ENCODE measurements at regions not wholly inside any gene's neighbourhood (a gene's known extent, or its start where the extent isn't known, plus 50 kb on each side); places are given as distances from the start of the nearest gene placed in this dataset.

DNA sequence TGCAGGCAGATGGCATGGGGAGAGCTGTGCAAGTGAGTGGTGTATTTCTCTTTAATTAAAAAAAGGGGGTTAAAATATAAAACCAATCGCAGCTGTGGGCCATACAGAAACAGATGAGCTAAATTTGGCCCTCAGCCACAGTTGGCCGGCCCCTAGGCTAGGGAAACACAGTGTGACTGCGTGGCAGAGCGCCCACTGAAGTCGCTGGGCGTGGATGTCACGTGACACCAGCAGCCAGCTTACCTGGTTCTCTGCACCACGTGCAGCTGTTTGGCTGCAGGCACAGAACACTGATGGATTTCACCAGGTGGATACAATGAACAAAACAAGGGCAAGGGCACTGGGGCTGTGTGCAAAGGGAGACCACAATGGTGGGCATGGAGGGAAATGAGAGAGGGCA is 119.3 kb upstream of the ZNF746 start:
- no peak overlapping the region for H3K4me2 ChIP-seq (ENCODE audit: low read depth, low read length)
- intact Hi-C loops (cut with micrococcal nuclease; ENCODE audit: unreplicated experiment): loop anchor here (10.0 kb wide), 1 partner anchor 1408 kb away; the partner anchor contains the start of genes ABCB8 and ATG9B
- BruUV-seq (replicated peaks): no TSS peak
- POLR2A ChIA-PET: interaction anchor here (0.6 kb wide), 1 partner anchor 434 kb away, joined by 3 read pairs; no protein-coding TSS in a partner anchor
- peaks cover 3% of the 10 kb centered on the region for H3K79me2 ChIP-seq (ENCODE audit: insufficient read depth, low read length)
- H3K4me3 ChIP-seq (replicated peaks in 1 of 3; ENCODE audit: insufficient read depth in 1 of 3, low read depth in 2 of 3, low read length in 3 of 3): no peak overlapping the region
- no peaks in the 10 kb centered on the region for H3K9me3 ChIP-seq (ENCODE audit: low read length)
- no peak overlapping the region for H3K27ac ChIP-seq (ENCODE audit: extremely low read length, insufficient read depth, low read length)
- CTCF ChIA-PET (ENCODE audit: low intra/inter-chr PET ratio, low total read pairs): no interaction called here
- H3K9ac ChIP-seq (ENCODE audit: insufficient read depth, low read depth, low read length): no peak overlapping the region
- peaks cover 26 to 87% of the 10 kb centered on the region in 2 experiments for H3K36me3 ChIP-seq (replicated peaks in 1 of 2; ENCODE audit: control insufficient read depth in 1 of 2, insufficient read depth in 2 of 2, low read length in 2 of 2)
- no peak for FAIRE-seq
- no peaks in the 10 kb centered on the region for H3K27me3 ChIP-seq (ENCODE audit: control insufficient read depth in 1 of 2, insufficient read depth in 2 of 2, low read length in 2 of 2)
- 93% methylated on average over 8 of the region's 8 CpGs for WGBS (ENCODE audit: low lambda C conversion rate)
- no peak for TF ChIP-seq ZNF224 (CRISPR knock-in tag; IDR thresholded peaks at IDR 0.05)
- no peak for TF ChIP-seq HMGXB4 (CRISPR knock-in tag; IDR thresholded peaks at IDR 0.05; ENCODE audit: borderline replicate concordance in 1 of 2, low read depth in 1 of 2)
- TF ChIP-seq ZNF615 (CRISPR knock-in tag; IDR thresholded peaks at IDR 0.05; ENCODE audit: borderline replicate concordance): no peak
- TF ChIP-seq IKZF1 (IDR thresholded peaks at IDR 0.05): no peak
- no peak for TF ChIP-seq SMC3 (IDR thresholded peaks at IDR 0.05; ENCODE audit: low read length)
- no peak for TF ChIP-seq KAT7 (CRISPR knock-in tag; IDR thresholded peaks at IDR 0.05; ENCODE audit: borderline replicate concordance)
- TF ChIP-seq PHF21A (CRISPR knock-in tag; IDR thresholded peaks at IDR 0.05): no peak
- no peak for TF ChIP-seq MAFF (IDR thresholded peaks at IDR 0.05; ENCODE audit: low read depth, low read length)
- no peak for TF ChIP-seq FOXJ3 (CRISPR knock-in tag; IDR thresholded peaks at IDR 0.05; ENCODE audit: borderline replicate concordance)
- TF ChIP-seq ZNF749 (CRISPR knock-in tag; IDR thresholded peaks at IDR 0.05; ENCODE audit: borderline replicate concordance): no peak
- TF ChIP-seq, protein P1, sequence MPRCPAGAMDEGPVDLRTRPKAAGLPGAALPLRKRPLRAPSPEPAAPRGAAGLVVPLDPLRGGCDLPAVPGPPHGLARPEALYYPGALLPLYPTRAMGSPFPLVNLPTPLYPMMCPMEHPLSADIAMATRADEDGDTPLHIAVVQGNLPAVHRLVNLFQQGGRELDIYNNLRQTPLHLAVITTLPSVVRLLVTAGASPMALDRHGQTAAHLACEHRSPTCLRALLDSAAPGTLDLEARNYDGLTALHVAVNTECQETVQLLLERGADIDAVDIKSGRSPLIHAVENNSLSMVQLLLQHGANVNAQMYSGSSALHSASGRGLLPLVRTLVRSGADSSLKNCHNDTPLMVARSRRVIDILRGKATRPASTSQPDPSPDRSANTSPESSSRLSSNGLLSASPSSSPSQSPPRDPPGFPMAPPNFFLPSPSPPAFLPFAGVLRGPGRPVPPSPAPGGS (CRISPR knock-in tag; IDR thresholded peaks at IDR 0.05): no peak
- no peak for TF ChIP-seq TBX3 (IDR thresholded peaks at IDR 0.05; ENCODE audit: borderline replicate concordance)
- no peak for TF ChIP-seq GZF1 (CRISPR knock-in tag; IDR thresholded peaks at IDR 0.05)
- no peak for TF ChIP-seq TEF (CRISPR knock-in tag; IDR thresholded peaks at IDR 0.05)
- no peak for TF ChIP-seq HNF4G (IDR thresholded peaks at IDR 0.05; ENCODE audit: borderline replicate concordance, low read depth, low read length)
- TF ChIP-seq HNF4G (CRISPR knock-in tag; IDR thresholded peaks at IDR 0.05; ENCODE audit: borderline replicate concordance, low read depth): no peak
- TF ChIP-seq ZMYM2 (CRISPR knock-in tag; IDR thresholded peaks at IDR 0.05): no peak
- no peak for TF ChIP-seq SRY (CRISPR knock-in tag; IDR thresholded peaks at IDR 0.05)
- no peak overlapping the region for H2AFZ ChIP-seq (ENCODE audit: low read length)
- 0 out of 2 replicates have a peak, but pooled peaks cover under 1% of the 10 kb centered on the region for H3K4me1 ChIP-seq (ENCODE audit: insufficient read depth, low read length)
- ATAC-seq: no peak
- DNase-seq (ENCODE audit: low spot score): no peak
- H4K20me1 ChIP-seq (ENCODE audit: insufficient read depth, low read length): 0 out of 2 replicates have a peak, but pooled peaks cover 2% of the 10 kb centered on the region
- in situ Hi-C loops (cut with HindIII; ENCODE audit: extremely low pct_ligation_motif_present, low pct_unique_long_range_greater_than_20kb): no loop called here

All from HepG2 (cell line).